ENCODE measurements at regions not wholly inside any gene's neighbourhood (a gene's known extent, or its start where the extent isn't known, plus 50 kb on each side); places are given as distances from the start of the nearest gene placed in this dataset.

DNA sequence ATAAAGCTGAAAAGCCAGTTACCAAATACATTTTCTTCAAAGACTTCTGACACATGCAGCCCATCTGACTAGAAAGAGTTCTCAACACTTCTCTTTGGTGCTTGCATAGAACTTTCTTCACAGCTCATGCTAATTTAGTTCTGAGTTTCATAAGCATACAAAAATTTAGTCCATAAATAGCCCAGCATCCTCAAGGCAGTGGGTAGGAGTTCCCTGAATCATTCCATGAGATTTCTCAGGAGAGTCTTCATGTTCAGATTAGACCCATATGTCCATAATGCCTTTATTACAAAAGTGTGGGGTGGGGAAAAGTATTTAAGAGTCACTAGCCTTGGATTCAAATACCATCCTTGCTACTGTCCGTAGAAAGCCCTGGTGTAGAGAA lies 290.2 kb upstream of the RGMB start:
- no peak overlapping the region for H3K4me3 ChIP-seq (ENCODE audit: low read depth in 1 of 3, low read length in 3 of 3)
- H3K4me1 ChIP-seq (ENCODE audit: control insufficient read depth in 4 of 4, insufficient read depth in 4 of 4, low read length in 3 of 4), result no peaks in the 10 kb centered on the region
- no peak for DNase-seq (ENCODE audit: low spot score)
- WGBS, result 58% methylated on average over 1 of the region's 1 CpG
- H3K27me3 ChIP-seq (ENCODE audit: control insufficient read depth in 4 of 4, insufficient read depth in 4 of 4, low read length in 3 of 4), result no peaks in the 10 kb centered on the region
- no peak for TF ChIP-seq RXRA (IDR thresholded peaks at IDR 0.05)
- no peak for TF ChIP-seq FOXA2 (IDR thresholded peaks at IDR 0.05)
- TF ChIP-seq, protein P1, sequence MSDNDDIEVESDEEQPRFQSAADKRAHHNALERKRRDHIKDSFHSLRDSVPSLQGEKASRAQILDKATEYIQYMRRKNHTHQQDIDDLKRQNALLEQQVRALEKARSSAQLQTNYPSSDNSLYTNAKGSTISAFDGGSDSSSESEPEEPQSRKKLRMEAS (IDR thresholded peaks at IDR 0.05), result no peak
- TF ChIP-seq HNF4A (conservative IDR thresholded peaks at IDR 0.05), result no peak
- TF ChIP-seq SP1 (IDR thresholded peaks at IDR 0.05), result no peak
- no peak for TF ChIP-seq FOXA1 (IDR thresholded peaks at IDR 0.05)
- no peak for TF ChIP-seq EGR1 (IDR thresholded peaks at IDR 0.05; ENCODE audit: low read depth in 2 of 2)
- TF ChIP-seq RAD21 (IDR thresholded peaks at IDR 0.05), result no peak
- TF ChIP-seq GABPA (IDR thresholded peaks at IDR 0.05 in 1 of 2, conservative IDR thresholded peaks at IDR 0.05 in 1 of 2), result no peak
- TF ChIP-seq, protein P2, sequence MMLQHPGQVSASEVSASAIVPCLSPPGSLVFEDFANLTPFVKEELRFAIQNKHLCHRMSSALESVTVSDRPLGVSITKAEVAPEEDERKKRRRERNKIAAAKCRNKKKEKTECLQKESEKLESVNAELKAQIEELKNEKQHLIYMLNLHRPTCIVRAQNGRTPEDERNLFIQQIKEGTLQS (IDR thresholded peaks at IDR 0.05), result no peak
- TF ChIP-seq, protein P3, sequence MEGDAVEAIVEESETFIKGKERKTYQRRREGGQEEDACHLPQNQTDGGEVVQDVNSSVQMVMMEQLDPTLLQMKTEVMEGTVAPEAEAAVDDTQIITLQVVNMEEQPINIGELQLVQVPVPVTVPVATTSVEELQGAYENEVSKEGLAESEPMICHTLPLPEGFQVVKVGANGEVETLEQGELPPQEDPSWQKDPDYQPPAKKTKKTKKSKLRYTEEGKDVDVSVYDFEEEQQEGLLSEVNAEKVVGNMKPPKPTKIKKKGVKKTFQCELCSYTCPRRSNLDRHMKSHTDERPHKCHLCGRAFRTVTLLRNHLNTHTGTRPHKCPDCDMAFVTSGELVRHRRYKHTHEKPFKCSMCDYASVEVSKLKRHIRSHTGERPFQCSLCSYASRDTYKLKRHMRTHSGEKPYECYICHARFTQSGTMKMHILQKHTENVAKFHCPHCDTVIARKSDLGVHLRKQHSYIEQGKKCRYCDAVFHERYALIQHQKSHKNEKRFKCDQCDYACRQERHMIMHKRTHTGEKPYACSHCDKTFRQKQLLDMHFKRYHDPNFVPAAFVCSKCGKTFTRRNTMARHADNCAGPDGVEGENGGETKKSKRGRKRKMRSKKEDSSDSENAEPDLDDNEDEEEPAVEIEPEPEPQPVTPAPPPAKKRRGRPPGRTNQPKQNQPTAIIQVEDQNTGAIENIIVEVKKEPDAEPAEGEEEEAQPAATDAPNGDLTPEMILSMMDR (IDR thresholded peaks at IDR 0.05; ENCODE audit: low read depth, low read length, missing input control), result no peak
- no peak for TF ChIP-seq JUND (IDR thresholded peaks at IDR 0.05)
- TF ChIP-seq YY1 (IDR thresholded peaks at IDR 0.05), result no peak
- no peaks in the 10 kb centered on the region for H3K36me3 ChIP-seq (ENCODE audit: control insufficient read depth in 4 of 4, insufficient read depth in 3 of 4, low read depth in 1 of 4, low read length in 3 of 4)
- H3K27ac ChIP-seq (ENCODE audit: low read depth in 1 of 2, low read length in 2 of 2), result no peak overlapping the region
- peaks cover 0 to 3% (median 0%) of the 10 kb centered on the region in 4 donors for H3K9me3 ChIP-seq (ENCODE audit: control insufficient read depth in 4 of 4, low read length in 3 of 4)
- no peak overlapping the region for H3K9ac ChIP-seq (ENCODE audit: low read depth in 1 of 2, low read length in 2 of 2)

DNA sequence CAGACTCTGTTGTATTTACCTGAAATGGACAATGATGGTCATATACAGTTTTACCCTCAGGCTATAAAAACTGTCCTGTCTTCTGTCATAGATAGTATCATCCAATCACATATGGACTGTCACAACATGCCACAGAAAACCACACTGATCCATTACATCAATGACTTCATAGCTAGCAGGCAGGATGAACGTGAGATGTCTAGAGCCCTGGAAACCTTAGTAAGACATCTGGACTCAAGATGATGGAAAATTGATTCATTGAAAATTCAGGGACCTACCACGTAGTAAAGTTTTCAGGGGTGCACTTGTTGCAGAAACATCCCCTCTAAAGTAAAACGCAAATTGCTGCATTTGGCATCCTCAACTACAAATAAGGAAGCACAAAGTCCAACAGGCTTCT lies 284.4 kb upstream of the RGMB start:
- TF ChIP-seq, protein P4, sequence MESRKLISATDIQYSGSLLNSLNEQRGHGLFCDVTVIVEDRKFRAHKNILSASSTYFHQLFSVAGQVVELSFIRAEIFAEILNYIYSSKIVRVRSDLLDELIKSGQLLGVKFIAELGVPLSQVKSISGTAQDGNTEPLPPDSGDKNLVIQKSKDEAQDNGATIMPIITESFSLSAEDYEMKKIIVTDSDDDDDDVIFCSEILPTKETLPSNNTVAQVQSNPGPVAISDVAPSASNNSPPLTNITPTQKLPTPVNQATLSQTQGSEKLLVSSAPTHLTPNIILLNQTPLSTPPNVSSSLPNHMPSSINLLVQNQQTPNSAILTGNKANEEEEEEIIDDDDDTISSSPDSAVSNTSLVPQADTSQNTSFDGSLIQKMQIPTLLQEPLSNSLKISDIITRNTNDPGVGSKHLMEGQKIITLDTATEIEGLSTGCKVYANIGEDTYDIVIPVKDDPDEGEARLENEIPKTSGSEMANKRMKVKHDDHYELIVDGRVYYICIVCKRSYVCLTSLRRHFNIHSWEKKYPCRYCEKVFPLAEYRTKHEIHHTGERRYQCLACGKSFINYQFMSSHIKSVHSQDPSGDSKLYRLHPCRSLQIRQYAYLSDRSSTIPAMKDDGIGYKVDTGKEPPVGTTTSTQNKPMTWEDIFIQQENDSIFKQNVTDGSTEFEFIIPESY (IDR thresholded peaks at IDR 0.05), result no peak
- TF ChIP-seq EGR1 (IDR thresholded peaks at IDR 0.05; ENCODE audit: low read depth in 2 of 2) (no peak), SP1 (IDR thresholded peaks at IDR 0.05) (no peak), RAD21 (IDR thresholded peaks at IDR 0.05) (no peak)
- H3K4me1 ChIP-seq (ENCODE audit: control insufficient read depth in 4 of 4, insufficient read depth in 4 of 4, low read length in 3 of 4), result no peaks in the 10 kb centered on the region
- 79% methylated on average over 3 of the region's 3 CpGs for WGBS

DNA sequence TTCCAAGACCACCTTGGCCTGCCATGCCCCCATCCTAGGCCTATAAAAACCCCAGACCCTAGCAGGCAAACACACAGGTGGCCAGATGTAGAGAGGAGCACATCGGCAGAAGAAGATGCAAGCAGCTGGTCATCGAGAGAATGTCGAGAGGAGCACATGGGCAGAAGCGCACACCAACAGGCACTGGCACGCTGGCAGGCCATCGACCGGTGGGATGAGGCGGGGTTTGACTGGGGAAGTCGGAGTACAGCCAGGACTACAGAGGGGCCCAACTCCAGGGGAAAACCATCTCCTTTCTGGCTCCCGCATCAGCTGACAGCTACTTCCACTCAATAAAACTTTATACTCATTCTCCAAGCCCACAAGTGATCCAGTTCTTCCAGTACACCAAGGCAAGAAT lies 283.1 kb upstream of the RGMB start:
- Histone ChIP-seq H3K36me3 (ENCODE audit: control insufficient read depth in 4 of 4, insufficient read depth in 3 of 4, low read depth in 1 of 4, low read length in 3 of 4) (no peaks in the 10 kb centered on the region), H3K9ac (ENCODE audit: low read depth in 1 of 2, low read length in 2 of 2) (no peak overlapping the region), H3K4me3 (ENCODE audit: low read depth in 1 of 3, low read length in 3 of 3) (no peak overlapping the region), H3K9me3 (ENCODE audit: control insufficient read depth in 4 of 4, low read length in 3 of 4) (peaks cover 0 to 5% (median 0%) of the 10 kb centered on the region in 4 donors), H3K27ac (ENCODE audit: low read depth in 1 of 2, low read length in 2 of 2) (no peak overlapping the region), H3K4me1 (ENCODE audit: control insufficient read depth in 4 of 4, insufficient read depth in 4 of 4, low read length in 3 of 4) (no peaks in the 10 kb centered on the region), H3K27me3 (ENCODE audit: control insufficient read depth in 4 of 4, insufficient read depth in 4 of 4, low read length in 3 of 4) (no peaks in the 10 kb centered on the region)
- DNase-seq (ENCODE audit: low spot score), result no peak
- TF ChIP-seq, protein P3 (IDR thresholded peaks at IDR 0.05; ENCODE audit: low read depth, low read length, missing input control), result no peak
- no peak for TF ChIP-seq JUND (IDR thresholded peaks at IDR 0.05)
- no peak for TF ChIP-seq FOXA2 (IDR thresholded peaks at IDR 0.05)
- no peak for TF ChIP-seq EGR1 (IDR thresholded peaks at IDR 0.05; ENCODE audit: low read depth in 2 of 2)
- TF ChIP-seq HNF4A (conservative IDR thresholded peaks at IDR 0.05), result no peak
- TF ChIP-seq, protein P4 (IDR thresholded peaks at IDR 0.05), result no peak
- TF ChIP-seq, protein P1 (IDR thresholded peaks at IDR 0.05), result no peak
- no peak for TF ChIP-seq TAF1 (conservative IDR thresholded peaks at IDR 0.05)
- no peak for TF ChIP-seq SP1 (IDR thresholded peaks at IDR 0.05)
- no peak for TF ChIP-seq FOXA1 (IDR thresholded peaks at IDR 0.05)
- no peak for TF ChIP-seq RXRA (IDR thresholded peaks at IDR 0.05)
- no peak for TF ChIP-seq RAD21 (IDR thresholded peaks at IDR 0.05)
- no peak for TF ChIP-seq GABPA (IDR thresholded peaks at IDR 0.05 in 1 of 2, conservative IDR thresholded peaks at IDR 0.05 in 1 of 2)
- 97% methylated on average over 10 of the region's 10 CpGs for WGBS

More for the DNA sequence above, 284.4 kb upstream of the RGMB start:
- no peaks in the 10 kb centered on the region for H3K27me3 ChIP-seq (ENCODE audit: control insufficient read depth in 4 of 4, insufficient read depth in 4 of 4, low read length in 3 of 4)
- H3K9me3 ChIP-seq (ENCODE audit: control insufficient read depth in 4 of 4, low read length in 3 of 4), result peaks cover 0 to 5% (median 0%) of the 10 kb centered on the region in 4 donors
- DNase-seq (ENCODE audit: low spot score), result no peak
- H3K36me3 ChIP-seq (ENCODE audit: control insufficient read depth in 4 of 4, insufficient read depth in 3 of 4, low read depth in 1 of 4, low read length in 3 of 4), result no peaks in the 10 kb centered on the region
- no peak overlapping the region for H3K9ac ChIP-seq (ENCODE audit: low read depth in 1 of 2, low read length in 2 of 2)
- no peak overlapping the region for H3K4me3 ChIP-seq (ENCODE audit: low read depth in 1 of 3, low read length in 3 of 3)
- H3K27ac ChIP-seq (ENCODE audit: low read depth in 1 of 2, low read length in 2 of 2), result no peak overlapping the region

Data from liver (tissue), 8 donors.